AG20443 (cell line): ENCODE measurements at regions not wholly inside any gene's neighbourhood (a gene's known extent, or its start where the extent isn't known, plus 50 kb on each side); places are given as distances from the start of the nearest gene placed in this dataset.
"Not testable (repeated sequence)": the region's sequence is repeated elsewhere in the genome, so short reads cannot be mapped to it uniquely, and the experiment has no call there.

ENCODE experiments used
- DNase-seq: peaks from one replicate; pipeline ENCODE4 v3.0.0; 2012; ENCODE audit warnings: low spot score, mixed read lengths

DNA sequence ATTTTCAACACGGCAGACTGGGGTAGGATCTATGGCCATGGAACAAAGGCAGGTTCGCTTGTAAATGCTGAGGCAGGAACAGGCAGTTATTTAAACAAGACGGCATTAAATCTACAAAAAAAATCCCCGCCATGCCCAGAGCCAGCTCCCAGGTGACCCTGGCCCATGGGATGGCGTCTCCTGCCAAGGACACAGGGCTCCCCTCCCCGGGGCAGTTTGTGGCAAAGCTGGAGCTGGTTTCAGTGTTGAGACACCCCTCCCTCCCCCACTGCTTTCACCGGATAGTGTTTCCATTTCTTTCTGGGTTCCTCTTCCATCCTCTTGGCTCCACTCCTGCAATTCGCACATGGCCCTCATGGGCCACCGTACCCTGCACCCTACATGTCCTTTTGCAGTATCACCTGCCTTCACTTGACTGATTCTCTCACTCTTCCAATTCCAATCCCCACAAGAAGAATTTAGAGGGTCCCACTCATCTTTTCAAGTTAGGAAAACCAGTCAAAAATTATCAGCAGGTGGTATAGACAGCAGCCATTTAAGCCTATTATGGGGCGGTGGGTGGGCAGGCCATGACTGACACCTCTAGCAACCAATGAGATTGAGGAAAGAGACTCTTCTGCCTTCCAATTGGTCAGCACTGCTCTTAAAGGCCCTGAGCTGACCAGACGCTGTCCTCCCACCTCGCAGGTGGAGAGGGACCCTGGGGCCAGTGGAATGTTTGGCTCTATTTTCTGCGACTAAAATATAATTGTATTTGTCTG is 52.0 kb downstream of the OLIG1 start:
- DNase-seq = no peak

DNA sequence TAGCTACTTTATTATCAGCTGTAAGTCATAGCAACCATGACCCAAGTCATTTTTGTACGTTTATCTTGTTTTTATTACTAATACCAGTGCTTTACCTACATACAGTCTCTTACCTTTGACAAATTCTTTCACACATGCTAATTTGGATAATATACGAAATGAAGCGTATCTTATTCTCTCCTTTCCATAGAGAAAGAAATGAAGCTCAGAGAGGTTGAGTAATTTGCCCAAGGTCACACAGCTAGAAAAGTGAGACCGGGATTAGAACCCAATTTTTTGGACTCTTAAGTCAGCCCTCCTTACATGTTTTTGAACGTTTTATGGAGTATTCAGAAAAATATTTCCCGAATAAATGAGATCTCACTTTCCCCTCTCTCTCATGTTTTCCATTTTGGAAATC is 52.6 kb downstream of the OLIG1 start:
- DNase-seq = no peak

DNA sequence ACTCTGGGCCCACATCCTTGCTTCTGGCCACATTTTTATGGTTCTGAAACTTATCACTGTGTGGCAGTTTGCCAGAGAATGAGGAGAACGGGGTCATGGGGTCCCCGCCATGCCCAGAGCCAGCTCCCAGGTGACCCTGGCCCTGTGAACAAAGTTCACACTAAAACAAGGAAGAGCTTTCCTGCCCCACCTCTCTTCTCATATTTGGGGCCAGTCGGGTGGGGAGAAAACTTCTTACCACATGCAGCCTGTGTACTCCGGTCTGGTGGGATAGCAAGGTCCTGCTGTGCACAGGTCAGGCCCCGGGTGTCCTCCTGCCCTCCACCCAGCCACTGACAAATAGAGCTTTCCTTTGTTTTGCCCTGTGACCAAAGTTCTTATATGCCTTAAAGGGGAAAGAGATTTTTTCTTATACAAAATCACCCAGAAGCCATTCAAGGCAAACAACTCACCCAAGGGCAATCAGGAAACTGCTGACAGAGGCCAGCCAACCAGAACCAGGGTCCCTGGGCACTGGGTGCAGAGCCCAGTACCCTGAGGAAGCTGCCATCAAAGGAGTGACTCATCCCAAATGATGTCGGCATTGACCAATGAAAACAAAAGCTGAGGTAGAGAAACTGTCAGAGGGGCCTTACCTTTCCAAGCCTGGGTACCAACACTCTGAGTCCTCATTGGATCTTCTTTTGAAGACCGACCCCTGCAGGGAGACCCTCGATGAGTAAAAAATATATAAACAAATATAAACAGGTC is 53.6 kb downstream of the OLIG1 start:
- DNase-seq = no peak

DNA sequence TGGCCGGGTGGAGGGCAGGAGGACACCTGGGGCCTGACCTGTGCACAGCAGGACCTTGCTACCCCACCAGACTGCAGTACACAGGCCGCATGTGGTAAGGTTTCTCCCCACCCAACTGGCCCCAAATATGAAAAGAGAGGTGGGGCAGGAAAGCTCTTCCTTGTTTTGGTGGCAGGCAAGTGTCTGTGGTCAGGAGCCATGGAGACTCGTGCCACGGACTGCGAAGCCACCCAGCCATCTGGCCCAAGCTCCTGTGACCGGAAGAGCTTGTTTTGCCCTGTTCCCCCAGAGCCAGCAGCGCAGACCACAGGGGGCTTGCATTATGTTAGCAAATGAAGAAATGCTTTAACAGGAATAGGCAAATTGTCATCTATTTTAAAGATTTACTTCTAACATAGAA is 54.9 kb downstream of the OLIG1 start:
- no peak for DNase-seq

DNA sequence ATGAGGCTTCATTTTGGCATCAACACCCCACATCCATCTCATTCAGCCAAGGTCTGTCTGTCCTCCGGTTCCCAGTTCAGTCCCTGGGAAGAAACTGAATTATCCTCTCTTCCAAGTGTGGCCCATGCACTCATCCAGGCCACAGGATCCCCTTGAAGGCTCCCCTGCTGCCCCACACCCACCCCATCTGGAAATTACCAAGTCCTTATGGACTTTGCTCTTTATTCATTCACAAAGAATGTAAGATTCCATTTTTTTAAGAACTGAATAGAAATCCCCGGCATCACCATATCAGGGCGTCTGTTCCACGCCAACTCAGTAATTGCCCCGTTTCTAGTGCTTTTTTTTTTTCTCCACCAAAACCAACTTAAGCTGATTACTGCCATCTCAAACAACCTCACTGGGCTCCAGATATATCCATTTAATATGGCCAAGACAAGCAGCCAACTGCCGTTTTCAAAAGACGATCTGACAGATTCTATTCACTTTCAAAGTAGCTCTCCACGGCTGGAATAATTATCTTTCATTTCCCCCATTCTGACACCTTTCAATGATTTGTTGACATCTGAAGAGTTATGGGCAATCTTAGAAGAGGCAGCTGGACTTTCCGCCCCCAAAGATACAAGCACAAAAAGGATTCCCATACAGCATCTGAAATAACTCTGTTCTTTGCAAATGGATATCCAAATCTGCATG is 55.9 kb downstream of the OLIG1 start:
- DNase-seq = no peak

DNA sequence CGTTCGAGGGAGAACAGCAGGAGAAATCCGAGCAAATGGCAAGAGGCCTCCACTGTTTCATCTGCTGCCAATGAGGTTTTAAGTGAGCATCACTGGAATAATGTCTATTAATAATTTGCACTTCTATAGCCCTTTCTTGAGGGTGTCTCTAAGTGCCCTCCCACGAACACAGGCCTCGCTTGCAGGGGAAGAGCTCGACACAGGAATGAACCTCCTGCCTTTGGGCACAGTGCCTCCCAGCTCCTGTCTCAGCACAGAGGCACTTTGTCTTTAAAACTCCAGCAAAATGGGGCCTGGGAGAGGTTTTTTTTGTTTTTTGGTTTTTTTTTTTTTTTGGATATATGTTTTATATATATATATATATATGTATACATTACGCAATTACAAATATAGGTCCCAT is 56.6 kb downstream of the OLIG1 start:
- no peak for DNase-seq

DNA sequence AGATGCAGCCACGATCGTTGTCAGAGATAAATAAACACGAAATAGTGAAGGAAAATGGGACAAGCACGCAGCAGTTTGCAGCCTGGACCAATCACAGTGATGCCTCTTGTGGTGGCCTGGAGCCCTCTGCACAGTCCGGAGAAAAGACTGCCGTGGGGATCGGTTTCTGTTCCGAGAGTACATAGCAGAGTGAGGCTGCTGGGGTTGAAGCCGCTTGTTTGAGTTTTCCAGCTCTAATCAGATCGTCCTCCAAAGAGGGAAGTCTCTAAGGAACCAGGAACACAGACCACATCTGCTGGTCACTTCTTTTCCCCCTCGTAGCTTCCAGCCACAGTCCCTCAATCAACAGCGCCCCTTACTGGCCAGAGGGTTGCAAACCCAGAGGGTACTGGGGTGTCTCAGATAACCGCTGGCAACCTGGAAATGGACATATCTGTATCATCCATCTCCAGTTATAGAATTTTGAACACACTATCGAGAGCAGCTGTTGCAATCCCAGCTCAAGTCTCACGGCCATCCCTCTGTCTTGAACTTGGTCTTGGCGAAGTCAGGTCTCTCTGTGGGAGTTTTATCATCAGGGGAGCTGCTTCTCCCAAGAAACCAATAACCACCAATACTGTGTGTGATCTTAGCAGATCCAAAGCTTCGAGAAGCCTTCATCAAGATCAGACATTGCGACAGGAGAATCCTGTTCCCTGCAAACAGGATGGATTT is 57.4 kb downstream of the OLIG1 start:
- DNase-seq = peak; percentile 81

DNA sequence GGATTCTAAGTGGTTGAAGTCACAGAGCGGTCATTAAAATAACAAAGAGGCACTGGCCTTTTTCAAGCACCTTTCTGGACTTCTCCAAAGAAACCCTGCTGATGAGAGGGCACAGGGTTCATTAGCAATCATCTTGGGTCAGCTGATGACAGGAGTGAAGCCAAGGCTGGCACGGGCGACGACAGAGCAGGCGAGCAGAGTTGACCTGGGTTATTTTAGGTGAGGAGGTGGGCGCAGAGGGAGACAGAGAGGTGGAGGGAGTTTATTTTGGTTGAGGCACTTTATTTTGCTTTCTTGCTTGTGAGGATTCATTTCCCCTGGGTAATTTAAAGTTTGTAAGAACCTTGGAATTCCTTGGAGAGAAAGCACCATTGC is 57.9 kb downstream of the OLIG1 start:
- DNase-seq = no peak

DNA sequence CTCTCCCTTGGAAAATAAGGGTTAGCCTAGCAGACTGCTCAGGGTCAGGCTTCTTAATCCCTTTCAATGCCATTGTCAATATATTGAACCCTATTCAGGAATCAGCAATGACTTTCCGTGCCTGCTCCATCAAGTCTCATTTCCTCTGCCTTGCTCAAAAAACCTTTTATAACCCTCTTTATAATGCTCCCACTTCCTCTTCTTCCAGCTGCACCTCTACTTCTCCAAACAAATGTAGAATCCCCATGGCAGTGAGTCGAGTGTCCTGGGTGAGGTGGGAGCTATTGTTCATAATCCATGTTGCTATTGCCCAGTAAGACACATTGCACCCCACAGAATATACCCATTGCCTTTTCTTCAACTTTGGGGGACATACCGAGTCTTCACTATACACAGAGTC is 58.6 kb downstream of the OLIG1 start:
- no peak for DNase-seq

DNA sequence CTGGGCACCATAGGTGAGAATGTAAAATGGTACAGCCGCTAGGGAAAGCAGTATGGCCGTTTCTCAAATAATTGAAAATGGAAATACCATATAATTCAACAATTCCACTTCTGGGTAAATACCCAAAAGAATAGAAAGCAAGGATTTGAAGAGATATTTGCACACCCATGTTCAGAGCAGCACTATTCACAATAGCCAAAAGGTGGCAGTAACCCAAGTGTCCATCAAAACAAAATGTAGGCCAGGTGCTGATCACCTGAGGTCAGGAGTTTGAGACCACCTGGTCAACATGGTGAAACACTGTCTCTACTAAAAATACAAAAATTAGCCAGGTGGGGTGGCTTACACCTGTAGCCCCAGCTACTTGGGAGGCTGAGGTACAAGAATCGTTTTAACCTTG is 62.1 kb downstream of the OLIG1 start:
- no peak for DNase-seq

DNA sequence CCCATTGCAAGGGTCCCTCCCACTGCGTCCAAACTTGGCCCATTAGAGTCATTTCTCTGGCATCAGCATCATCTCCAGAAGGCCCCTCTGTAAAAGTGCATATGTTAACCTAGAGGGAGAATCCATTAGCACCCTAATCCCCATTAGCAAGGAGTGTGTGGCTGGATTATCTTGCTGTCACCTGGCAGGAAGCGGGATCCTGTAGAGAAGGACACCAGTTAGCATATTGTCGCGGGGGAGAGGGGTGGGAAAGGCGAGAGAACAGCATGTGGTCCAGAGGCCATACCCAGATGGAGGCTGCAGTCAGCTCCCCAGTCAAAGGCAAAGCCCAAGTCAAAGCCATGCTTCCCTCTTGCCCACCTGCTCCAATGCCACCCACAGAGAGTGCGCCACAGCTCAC is 64.0 kb downstream of the OLIG1 start:
- DNase-seq = no peak

DNA sequence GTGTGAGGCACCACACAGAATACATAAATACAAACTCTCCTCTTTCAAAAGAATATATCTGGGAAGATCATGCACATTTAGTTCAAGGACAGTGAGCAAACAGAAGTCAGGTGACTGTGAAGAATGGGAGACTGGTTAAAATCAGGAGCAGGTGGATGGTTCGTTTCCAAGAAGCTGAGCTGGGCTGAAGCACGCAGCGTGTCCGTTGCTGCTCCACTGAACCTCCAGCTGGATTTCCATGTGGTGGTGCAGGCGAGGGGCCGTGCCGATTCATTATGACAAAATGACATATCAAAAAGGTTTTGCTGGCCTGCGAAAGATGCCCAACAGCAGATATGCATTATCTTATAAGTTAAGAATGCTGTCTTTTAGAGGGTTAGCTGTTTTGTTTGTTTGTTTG is 66.0 kb downstream of the OLIG1 start:
- DNase-seq = no peak

DNA sequence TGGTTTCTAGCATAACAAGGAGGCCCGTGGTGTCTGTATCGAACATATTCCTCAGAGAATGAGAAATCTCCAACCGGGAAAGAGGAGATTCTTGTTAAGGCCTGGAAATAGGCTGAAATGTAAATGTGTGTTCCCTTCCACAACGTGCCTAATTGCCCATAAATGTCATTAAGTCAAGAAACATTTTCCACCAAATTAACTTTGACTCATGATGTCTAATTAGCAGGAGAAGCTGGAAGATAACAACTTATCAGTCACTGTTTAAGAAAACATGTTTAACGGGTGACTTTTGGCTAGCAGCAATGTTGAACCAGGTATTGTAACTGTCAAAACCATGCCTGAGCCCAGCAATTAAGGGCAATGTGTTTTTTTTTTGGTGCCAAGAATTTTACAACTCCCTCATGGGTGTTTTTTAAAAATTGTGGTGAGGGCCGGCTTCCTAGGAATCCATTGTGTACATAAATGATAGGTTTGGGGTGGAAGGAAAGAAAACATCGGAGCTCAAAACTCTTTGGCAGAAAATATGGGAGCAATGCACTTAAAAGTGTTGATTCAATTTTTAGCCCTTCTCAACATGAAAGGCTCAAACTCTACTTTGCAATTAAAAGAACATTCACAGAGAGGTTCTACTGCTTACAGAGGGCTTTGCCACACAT is 67.0 kb downstream of the OLIG1 start:
- DNase-seq = no peak

DNA sequence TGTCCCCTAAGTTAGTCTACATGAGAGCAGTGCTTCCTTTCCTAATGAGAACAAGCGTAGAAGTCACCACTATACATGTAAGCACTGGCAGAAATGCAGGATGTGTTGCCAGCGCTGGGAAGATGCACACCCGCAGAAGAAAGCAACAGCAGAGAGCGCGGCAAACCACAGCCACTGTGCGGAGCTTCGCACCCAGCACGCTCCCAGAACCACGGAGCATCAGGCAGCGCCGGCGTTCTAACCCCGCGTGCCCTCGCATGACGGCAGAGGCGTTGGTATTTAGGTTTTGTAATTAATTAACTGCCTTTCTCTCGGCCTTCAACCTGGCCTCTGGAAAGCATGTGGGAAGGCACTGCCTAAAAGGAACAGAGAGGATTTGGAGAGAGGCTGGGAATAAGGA is 69.1 kb downstream of the OLIG1 start:
- no peak for DNase-seq

DNA sequence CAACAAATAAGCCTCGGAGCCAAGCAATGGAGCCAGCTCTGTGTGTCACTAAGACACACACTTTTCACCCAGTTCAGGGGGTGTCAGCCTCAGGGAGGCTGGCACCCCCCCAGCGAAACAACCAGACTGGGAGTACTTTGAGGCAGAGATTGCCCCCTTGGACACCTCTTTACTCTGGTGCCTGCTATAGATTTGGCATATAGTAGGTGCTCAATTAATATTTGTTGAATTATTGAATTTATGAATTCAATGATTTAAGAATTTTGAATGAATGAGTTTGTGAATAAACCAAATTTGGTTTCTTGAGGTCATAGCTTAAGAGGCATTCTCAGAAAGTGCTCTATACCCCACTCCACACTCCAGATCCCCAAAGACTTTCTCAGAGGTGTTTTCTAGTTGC is 70.3 kb downstream of the OLIG1 start:
- DNase-seq = no peak

DNA sequence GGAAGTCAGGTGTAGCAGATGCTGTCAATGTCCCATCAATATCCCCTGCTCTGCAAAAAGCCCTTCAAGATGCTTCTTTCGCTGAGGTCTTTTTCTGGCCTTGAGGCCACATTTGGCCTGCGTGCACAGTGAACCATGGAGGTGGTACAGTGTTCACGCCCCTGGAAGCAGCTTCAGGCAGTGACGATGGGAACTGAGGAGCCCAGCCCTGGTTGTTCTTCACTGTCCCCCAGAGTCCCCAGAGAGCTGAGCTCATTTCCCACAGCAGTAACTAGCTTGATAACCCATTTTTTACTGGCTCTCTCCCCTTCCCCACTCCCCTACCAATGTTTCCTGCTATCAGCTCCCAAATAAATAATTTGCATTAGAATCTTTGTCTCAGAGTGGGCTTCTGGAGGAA is 76.5 kb downstream of the OLIG1 start:
- DNase-seq = no peak

DNA sequence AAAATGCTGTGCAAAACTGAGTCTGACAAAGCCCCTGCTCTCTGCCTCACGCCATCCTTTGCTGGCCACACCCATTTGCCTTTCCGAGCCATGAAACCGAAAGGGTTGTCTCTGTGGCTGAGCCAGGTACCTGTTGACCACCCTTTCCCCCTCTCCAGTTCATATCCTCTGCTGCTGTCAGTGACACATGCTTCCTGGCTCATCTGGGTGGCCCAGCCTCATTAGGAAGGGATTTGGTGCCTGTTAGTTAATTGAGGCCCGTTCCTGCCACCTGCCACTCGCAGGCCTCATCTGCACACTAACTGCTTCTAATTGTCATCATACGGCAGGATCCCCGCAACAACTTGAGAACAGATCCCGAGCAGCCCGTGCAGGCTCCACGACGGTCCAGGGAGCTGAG is 79.2 kb downstream of the OLIG1 start:
- no peak for DNase-seq

DNA sequence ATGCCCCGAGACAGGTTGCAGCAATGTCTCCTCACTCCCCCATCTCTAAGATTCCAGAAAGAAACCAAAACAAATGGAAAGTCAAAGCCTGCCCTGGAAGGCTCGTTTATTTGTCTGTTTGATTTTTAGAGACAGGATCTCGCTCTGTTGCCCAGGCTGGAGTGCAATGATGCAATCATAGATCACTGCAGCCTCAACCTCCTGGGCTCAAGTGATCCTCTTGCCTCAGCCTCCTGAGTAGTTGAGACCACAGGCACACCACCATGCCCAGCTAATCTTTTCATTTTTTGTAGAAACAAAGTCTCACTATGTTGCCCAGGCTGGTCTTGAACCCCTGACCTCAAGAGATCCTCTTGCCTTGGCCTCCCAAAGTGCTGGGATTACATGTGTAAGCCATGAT is 78.8 kb upstream of the IFNAR2 start:
- DNase-seq = not testable (repeated sequence)

DNA sequence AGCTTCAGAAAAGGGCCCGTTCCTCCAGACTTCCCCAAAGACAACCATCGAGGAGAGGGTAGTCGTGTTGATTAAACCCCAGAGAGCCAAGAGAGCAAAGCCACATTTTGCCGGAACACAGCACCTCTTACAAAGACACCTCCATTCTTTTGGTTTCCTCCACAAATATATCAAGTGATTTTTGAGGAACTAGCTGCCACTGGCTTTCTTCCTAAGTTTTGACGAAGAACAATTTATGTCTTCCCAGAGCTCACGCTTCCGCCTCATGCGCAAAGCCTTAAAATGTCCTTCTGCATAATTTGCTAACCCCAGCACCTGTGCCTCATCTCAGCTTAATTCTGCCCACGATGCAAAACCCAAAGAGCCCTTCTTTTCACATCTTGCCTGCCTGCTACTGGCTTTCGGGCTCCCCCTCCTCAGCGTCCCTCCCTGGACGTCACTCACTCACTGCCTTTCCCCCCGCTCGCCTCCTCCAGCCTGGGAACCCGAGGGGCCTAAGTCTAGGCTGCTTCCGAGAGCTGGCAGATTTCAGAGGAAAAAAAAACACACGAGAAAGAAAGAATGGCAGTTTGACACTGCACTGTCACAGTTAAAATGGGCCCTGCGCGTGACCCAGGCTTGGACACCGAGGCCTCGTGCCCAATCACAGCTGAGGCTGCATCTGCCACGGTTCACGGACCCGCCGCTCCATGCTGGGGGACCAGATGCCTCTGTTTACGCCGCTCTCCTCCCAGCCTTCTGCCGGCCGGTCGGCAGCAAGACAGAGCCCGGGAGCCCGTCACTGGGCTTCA is 77.6 kb upstream of the IFNAR2 start:
- DNase-seq = no peak

DNA sequence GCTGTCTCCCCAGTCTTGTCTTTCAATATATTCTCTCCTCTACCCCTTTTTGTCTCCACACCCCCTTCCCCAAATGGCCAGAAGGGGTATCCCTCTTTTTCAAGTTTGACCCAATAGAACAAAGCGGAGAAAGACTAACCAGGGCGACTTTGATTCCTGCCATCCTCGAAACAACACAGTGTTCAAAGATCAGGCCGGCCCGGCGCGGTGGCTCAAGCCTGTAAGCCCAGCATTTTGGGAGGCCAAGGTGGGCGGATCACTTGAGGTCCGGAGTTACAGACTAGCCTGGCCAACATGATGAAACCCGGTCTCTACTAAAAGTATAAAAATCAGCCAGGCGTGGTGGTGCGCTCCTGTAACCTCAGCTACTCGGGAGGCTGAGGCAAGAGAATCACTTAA is 77.0 kb upstream of the IFNAR2 start:
- DNase-seq = no peak

DNA sequence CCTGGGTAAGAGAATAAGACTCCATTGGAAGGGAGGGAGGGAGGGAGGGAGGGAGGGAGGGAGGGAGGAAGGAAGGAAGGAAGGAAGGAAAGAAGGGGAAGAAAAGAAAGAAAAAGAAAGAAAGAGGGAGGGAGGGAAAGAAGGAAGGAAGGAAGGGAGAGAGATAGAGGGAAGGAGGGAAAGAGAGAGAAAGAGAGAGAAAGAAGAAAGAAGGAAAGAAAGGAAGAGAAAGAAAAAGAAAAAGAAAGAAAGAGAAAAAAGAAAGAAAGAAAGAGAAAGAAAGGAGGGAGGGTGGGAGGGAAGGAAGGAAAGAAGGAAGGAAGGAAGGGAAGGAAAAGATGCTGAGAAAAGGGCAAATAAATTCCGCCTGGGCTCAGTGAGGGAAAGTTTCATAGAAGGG is 74.7 kb upstream of the IFNAR2 start:
- DNase-seq = no peak
